D721Med (cell line): ENCODE measurements at regions not wholly inside any gene's neighbourhood (a gene's known extent, or its start where the extent isn't known, plus 50 kb on each side); places are given as distances from the start of the nearest gene placed in this dataset.
"Not testable (repeated sequence)": the region's sequence is repeated elsewhere in the genome, so short reads cannot be mapped to it uniquely, and the experiment has no call there.

Source experiments
- DNase-seq: peaks from one replicate; pipeline ENCODE4 v3.0.0; 2011; ENCODE audit warnings: low spot score; ENCODE audit not compliant: insufficient read length
- FAIRE-seq: peaks from 2 replicates; lab custom pipeline; 2011; peaks lifted over from hg19 to GRCh38; lab: Jason Lieb, UNC
- TF ChIP-seq, protein P1 (sequence below): IDR thresholded peaks from 2 replicates; pipeline ENCODE4 v1.5.1; 2012; ENCODE audit warnings: mild to moderate bottlenecking, control low read depth; ENCODE audit not compliant: insufficient read depth; ENCODE audit errors: missing control alignments

DNA sequence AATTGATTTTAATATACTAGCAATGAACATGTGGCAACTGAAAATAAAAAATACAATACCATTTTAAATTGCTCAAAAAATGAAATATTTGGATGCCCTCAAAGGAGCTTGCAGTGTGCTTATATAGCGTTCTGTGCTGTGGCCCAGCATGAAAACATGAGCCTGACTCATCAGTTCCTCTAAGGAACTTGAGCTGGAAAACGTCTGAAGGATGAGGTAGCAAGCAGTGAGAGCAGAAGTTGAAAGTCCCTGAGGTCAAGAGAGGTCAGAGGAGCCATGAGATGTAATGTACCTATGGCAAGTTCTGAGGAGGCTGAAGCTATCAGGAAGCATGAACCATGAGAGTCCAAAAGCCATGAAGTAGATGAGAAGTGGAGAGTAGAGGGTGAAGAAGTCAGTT, 59.7 kb downstream of the HMGB3 start:
- DNase-seq (no peak), FAIRE-seq (no peak)
- TF ChIP-seq, protein P1, sequence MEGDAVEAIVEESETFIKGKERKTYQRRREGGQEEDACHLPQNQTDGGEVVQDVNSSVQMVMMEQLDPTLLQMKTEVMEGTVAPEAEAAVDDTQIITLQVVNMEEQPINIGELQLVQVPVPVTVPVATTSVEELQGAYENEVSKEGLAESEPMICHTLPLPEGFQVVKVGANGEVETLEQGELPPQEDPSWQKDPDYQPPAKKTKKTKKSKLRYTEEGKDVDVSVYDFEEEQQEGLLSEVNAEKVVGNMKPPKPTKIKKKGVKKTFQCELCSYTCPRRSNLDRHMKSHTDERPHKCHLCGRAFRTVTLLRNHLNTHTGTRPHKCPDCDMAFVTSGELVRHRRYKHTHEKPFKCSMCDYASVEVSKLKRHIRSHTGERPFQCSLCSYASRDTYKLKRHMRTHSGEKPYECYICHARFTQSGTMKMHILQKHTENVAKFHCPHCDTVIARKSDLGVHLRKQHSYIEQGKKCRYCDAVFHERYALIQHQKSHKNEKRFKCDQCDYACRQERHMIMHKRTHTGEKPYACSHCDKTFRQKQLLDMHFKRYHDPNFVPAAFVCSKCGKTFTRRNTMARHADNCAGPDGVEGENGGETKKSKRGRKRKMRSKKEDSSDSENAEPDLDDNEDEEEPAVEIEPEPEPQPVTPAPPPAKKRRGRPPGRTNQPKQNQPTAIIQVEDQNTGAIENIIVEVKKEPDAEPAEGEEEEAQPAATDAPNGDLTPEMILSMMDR, result no peak

DNA sequence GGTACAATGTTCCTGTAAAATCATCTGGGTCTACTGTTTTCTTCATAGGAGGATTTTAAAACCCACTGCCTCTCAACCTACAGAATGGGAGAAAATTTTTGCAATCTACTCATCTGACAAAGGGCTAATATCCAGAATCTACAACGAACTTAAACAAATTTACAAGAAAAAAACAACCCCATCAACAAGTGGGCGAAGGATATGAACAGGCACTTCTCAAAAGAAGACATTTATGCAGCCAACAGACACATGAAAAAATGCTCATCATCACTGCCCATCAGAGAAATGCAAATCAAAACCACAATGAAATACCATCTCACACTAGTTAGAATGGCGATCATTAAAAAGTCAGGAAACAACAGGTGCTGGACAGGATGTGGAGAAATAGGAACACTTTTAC, 83.2 kb downstream of the HMGB3 start:
- DNase-seq, FAIRE-seq: not testable (repeated sequence)

DNA sequence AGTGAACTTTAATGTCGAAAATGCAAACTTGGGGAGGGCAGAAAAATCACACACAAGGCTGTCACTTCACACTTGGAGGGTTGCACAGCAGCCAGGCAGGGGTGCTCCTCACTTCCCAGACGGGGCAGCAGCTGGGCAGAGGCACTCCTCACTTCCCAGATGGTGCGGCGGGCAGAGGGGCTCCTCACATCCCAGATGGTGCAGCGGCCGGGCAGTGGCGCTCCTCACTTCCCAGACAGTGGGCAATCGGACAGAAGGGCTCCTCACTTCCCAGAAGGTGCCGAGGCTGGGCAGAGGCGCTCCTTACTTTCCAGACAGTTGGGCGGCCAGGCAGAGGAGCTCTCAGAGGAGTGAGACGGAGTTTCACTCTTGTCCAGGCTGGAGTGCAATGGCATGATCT, 90.6 kb downstream of the HMGB3 start:
- FAIRE-seq (no peak), DNase-seq (no peak)
- TF ChIP-seq, protein P1, result no peak

DNA sequence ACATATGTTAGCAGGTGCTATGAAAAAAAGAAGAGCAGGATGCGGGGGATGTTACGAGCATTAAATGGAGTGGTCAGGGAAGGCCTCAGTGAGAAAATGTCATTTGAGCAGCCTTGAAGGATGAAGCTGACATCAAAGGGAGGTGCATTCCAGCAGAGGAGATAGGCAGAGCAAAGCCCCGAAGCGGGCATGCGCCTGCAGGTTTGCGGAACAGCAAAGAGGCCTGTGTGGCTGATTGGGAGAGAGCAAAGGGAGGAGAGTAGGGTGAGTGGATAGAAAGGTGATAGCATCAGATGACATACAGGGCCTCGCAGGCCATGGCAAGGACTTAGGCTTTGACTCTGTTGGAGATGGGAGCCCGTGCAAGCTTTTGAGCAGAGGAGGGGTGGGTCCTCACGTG, 95.4 kb upstream of the GPR50 start:
- FAIRE-seq (no peak), DNase-seq (no peak)
- TF ChIP-seq, protein P1, result no peak

DNA sequence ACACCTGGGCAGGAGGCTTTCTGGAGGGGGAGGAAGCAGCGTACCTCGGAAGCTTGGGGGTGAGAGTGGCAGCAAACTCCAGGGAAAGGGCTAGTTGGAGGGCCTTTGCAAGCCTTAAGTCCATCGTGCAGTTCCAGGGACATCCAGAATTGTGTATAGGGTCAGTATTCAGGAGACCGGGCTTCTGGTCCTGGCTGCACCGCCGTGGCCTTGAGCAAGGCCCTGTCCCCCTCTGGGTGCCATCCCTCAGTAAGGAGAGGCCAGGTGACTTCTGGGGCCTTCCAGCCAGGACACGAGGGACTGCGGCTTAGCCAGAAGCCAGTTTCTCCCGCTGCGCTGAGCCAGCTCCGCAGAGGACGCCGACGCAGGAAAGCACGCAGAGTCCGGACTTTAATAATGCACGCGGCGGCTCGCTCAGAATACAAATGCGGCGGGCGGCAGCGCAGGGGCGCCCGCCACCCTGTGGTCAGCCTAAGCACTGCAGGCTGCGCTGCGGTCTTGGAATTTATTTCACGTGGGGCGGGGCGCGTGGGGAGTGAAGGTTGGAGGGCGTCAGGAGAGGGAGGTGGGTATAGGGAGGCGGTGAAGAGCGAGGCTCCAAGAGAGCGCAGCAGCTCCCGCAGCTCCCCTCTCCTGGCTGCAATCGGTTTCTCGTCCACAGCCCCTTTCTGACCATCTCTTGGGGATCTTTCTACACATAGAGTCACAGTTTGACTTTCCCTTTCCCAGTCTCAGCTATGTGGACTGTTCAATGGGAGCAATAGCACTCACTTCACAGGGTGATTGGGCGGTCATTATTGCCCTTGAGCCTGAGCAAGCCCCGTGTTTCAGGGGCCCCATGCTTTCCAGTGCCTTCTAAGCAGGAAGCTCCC, 94.1 kb upstream of the GPR50 start:
- DNase-seq, result peak; percentile 34
- TF ChIP-seq, protein P1, result peak; percentile 63
- FAIRE-seq, result no peak

DNA sequence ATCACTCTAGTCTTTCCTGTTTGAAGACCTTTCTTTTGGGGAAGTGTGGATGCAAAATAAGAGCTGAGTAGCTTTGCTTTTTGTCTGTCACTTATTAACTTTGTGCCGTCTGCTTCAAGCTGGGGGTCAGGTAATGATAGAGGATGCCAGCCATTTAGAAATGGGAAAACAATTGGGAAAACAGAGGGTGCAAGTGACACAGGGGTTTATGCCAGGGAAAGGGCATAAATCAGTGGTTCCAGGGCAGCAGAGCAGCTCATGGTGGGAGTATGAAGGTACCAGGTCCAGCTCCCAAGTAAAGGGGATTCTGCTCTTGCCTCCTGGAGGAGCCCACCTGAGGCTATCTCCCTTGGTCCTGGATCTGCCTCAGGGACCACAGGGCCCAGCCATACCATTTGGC, 91.9 kb upstream of the GPR50 start:
- FAIRE-seq (no peak), DNase-seq (no peak)
- TF ChIP-seq, protein P1, result no peak

DNA sequence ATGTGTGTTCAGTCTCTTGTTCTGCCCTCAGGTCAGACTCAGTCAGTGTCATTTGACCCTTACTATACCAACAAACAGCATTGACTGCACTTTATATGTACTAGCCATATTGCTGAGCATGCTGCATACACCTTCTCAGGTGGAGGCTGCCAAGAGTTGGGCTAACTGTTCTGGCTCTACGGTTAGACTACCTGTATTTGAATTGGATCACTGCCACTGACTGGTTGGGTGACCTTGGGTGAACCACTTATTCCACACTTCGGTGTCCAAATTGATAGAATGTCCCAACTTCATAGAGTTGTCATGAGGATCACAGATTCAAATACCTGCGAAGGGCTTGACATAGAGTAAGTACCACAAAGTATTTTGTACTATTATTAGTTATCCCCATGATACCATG, 91.2 kb upstream of the GPR50 start:
- no peak for FAIRE-seq
- no peak for DNase-seq
- TF ChIP-seq, protein P1, result no peak

DNA sequence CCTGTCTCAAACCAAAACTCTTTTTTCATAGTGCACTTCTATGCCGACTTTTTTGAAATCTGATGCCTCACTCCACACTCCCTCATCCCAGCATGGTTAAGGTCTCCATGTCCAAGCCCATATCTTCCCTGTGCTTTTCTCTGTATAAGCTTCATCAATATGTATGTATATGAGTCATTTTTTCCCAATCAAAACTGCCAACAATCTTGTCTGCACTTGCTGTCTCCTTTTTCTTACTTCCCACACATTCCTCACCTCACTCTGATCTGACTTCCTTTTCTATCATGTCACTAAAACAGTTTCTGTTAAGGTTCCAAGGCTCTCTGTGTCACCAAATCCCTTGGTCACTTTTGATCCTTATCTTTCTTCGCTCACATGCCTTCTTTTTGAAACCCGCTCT, 88.2 kb upstream of the GPR50 start:
- DNase-seq, result no peak
- TF ChIP-seq, protein P1, result no peak
- FAIRE-seq, result no peak
